ENCODE measurements at regions not wholly inside any gene's neighbourhood (a gene's known extent, or its start where the extent isn't known, plus 50 kb on each side); places are given as distances from the start of the nearest gene placed in this dataset.
"Not testable (repeated sequence)": the region's sequence is repeated elsewhere in the genome, so short reads cannot be mapped to it uniquely, and the experiment has no call there.

DNA sequence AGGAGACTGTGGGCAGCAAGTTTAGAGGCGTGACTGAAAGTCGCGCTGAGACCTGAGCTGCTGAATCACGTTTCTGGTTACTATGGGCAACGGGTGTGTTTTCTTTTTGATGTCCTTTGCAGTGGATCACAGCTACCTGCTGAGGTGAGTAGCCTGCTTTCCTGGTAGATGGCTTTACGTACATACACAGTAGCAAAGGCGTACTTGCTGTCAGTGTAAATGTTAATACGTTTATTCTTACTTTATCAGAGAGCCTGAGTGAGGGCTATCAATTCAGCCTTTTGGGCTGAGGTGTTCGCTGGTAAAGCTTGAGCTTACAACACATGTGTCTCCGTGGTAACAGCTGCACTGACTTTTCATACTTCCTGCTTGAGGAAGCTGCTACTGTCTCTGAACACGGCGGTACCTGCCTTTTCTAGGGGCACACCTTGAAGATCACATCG, 165.1 kb upstream of the CCZ1B start:
- FAIRE-seq, result not testable (repeated sequence)

DNA sequence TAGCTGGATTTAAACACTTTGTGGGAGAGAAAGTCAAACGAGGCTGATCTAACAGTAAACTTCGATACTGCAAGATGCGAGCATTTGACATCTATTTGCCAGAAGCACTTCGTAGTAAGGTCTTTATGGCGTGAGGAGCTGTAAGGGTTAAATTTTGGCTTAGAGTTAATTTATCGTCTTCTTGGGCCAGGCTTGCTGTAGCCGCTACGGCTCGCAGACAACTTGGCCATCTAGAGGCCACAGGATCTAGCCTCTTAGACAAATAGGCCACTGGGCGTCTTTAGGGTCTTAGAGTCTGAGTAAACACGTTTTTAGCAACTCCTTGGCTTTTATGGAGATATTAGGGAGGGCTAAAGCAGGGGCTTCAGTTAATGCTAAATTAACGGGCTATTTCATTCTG, 165.6 kb upstream of the CCZ1B start:
- not testable (repeated sequence) for FAIRE-seq

DNA sequence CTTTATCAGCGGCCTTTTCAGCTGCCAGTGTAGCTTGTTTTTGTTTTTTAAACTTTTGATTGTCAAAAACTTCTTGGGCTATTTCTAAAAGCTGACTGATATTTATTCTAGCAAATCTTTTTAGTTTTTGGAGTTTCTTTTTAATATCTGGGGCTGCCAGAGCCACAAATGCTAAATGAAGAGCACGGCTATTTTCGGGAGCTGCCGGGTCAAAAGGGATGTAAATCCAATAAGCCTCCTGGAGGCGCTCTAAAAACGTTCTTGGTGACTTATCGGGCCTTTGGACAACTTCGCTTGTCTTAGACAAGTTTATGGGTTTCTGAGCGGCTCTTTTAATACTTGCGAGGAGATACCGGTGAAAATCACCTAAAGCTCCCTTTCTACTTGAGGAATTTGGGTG, 166.1 kb upstream of the CCZ1B start:
- FAIRE-seq, result not testable (repeated sequence)

DNA sequence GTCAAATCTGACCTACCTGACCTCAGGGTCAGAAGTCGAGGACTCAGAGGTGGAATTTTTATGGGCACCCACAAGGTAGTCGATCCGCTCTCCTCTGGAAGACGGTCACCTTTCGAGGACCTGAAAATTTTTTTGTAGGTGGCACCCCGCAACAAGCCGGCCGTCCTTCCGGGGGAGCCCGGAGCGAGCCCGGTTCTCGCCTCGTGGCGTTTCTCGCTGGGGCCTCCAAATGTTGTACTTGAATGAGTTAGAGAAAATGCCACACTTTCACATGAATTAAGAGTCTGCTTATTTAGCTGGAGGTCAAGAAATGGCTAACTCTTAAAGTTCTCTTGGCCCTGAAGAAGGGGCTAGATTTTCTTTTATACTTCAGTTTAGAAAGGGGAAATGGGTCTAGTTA, 169.0 kb upstream of the CCZ1B start:
- not testable (repeated sequence) for FAIRE-seq

DNA sequence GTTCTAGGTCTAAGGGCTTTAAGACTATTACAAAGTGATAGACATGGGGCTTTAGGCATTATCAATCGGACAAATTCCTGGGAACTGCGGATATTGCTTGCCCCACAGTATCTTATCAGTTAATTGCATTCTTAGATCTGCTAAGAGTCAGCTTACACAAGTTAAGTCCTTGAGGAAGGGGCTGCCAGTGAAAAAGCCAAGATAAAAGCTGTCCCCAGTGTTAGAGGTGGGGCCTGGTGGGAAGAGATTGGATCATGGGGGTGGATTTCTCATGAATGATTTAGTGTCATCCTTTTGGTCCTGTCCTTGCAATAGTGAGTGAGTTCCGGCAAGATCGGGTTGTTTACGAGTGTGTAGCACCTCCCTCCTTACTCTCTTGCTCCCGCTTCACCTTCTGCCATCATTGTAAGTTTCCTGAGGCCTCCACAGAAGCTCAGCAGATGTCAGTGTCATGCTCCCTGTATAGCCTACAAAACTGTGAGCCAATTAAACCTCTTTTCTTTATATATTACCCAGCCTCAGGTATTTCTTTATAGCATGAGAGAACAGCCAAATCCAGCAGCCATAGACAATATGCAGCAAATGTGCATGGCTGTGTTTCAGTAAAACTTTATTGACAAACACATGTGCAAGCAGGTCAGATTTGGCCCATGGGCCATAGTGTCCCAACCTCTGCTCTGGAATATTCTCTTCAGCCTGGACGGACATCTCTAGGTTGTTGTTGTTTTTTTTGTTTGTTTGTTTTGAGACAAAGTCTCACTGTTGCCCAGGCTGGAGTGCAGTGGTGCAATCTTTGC, 169.6 kb upstream of the CCZ1B start:
- FAIRE-seq, result not testable (repeated sequence)

DNA sequence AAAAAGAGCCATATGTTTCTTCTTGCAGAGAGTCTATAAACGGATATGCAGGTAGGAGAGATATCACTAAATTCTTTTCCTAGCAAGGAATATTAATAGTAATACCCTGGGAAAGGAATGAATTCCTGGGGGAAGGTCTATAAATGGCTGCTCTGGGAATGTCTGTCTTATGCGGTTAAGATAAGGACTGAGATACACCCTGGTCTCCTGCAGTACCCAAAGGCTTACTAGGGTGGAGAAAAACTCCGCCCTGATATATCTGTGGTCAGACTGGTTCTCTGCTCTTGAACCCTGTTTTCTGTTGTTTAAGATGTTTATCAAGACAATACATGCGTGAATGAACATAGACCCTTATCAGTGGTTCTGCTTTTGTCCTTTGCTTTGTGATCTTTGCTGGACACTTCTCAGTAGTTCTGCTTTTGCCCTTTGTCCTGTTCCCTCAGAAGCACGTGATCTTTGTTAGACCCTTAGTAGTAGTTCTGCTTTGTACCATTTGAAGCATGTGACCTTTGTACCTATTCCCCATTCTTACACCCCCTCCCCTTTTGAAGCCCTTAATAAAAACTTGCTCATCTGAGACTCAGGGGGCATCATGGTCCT, 173.1 kb upstream of the CCZ1B start:
- not testable (repeated sequence) for FAIRE-seq

DNA sequence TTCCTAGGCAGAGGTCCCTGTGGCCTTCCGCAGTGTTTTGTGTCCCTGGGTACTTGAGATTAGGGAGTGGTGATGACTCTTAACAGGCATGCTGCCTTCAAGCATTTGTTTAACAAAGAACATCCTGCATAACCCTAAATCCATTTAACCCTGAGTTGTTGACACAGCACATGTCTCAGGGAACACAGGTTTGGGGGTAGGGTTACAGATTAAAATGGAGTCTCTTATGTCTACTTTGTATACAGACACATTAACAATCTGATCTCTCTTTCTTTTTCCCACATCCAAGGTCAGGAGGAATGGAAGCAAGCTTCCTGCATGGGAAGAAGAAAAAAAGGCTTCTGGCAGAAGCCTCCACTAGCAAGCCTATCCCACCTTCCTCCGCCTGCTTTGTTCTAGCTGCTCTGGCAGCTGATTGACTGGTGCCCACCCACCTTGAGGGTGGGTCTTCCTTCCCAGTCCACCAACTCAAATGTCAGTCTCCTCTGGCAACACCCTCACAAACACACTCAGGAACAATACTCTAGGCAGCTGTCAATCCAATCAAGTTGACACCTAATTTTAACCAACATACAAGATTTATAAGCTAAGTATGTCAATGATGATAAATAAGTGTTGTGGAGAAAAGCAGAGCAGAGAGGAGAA, 176.5 kb upstream of the CCZ1B start:
- no peak for FAIRE-seq

DNA sequence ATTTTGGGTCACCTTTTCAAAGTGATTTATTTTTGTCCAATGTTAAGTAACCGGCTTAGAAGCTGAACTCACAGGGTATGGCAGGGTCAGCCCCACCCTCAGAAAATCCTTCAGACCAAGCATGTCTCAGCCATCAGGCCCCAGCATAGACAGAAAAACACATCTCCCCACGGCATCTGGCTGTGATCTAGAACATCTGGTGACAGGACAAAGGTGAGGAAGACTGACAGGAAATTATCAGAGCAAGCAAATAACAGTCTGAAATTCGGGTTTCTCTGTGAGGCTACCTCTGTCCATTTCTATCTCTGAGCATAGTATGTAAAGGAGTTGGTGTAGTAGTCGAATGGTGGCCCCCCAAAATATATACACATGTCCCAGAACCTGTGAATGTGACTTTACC, 177.0 kb upstream of the C1GALT1 start:
- no peak for FAIRE-seq

DNA sequence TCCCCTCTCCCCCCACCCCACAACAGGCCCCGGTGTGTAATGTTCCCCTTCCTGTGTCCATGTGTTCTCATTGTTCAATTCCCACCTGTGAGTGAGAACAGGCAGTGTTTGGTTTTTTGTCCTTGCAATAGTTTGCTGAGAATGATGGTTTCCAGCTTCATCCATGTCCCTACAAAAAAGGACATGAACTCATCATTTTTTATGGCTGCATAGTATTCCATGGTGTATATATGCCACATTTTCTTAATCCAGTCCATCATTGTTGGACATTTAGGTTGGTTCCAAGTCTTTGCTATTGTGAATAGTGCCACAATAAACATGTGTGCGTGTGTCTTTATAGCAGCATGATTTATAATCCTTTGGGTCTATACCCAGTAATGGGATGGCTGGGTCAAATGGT, 176.4 kb upstream of the C1GALT1 start:
- FAIRE-seq, result not testable (repeated sequence)

DNA sequence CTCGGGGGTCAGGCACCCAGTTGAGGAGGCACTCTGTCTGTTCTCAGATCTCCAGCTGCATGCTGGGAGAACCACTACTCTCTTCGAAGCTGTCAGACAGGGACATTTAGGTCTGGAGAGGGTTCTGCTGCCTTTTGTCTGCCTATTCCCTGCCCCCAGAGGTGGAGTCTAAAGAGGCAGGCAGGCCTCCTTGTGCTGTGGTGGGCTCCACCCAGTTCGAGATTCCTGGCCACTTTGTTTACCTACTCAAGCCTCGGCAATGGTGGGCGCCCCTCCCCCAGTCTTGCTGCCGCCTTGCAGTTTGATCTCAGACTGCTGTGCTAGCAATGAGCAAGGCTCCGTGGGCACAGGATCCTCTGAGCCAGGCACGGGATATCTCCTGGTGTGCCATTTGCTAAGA, 171.1 kb upstream of the C1GALT1 start:
- FAIRE-seq, result not testable (repeated sequence)

DNA sequence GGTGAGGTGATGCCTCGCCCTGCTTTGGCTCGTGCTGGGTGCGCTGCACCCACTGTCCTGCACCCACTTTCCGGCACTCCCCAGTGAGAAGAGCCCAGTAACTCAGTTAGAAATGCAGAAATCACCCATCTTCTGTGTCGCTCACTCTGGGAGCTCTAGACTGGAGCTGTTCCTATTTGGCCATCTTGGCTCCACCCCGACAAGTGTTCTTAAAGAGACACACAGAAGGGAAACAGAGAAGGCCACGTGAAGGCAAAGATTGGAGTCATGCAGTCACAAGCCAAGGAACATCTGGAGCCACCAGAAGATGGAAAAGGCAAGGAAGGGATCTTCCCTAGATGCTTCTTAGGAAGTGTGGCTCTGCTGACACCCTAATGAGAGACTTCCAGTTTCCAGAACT, 170.6 kb upstream of the C1GALT1 start:
- not testable (repeated sequence) for FAIRE-seq

DNA sequence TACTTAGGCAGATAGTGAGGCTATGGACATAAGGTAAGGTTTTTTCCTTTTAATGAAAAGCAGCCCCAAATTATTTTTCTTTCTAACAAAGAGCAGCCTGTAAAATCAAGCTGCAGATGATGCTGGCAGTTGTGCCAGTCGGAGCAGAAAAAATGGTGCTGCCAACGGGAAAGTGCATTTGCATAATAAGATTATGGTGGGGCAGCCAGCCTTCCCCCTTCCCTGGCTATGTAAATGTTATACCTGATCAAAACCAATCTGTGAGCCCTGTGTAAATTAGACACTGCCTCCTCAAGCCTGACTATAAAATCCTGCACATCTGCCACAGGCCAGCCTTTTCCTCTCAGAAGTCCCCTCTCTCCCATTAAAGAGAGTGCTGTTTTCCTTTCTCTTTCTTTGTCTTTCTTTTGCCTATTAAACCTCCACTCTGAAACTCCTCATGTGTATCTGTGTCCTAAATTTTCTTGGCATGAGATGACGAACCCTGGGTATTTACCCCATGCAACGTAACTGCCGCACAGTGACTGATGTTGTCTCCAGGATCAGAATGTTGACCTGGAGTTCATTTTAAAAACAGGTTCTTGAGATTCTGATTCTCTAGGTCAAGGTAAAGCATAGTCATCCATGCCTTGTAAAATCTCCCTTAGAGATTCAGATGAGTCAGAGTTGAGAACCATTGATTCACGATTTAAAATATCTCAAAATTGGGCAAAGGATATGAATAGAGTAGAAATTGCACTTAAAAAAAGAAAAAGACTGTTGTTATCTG, 167.3 kb upstream of the C1GALT1 start:
- no peak for FAIRE-seq

DNA sequence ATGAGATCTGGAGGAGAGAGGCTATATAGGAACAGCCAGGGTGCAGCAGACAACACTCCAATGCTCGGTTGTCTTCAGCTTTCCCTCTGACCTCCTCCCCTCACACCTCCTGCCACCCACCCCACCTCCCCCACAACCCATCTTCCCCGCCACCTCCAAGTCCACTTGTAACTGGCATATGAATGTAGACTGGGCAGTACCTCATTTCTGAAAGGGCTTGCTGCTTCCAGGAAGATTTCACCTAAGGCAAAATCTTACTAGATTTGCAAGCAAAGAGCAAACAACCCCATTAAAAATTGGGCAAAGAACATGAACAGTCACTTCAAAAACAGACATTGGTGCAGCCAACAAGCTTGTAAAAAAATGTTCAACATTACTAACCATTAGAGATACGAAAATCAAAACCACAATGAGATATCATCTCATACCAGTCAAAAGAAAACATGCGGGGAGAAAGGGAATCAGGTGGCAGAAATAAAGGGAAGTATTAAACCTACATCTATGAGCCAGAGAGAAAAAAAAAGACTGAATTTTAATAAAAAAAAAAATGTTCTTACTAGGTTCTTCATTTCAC, 164.6 kb upstream of the C1GALT1 start:
- no peak for FAIRE-seq

DNA sequence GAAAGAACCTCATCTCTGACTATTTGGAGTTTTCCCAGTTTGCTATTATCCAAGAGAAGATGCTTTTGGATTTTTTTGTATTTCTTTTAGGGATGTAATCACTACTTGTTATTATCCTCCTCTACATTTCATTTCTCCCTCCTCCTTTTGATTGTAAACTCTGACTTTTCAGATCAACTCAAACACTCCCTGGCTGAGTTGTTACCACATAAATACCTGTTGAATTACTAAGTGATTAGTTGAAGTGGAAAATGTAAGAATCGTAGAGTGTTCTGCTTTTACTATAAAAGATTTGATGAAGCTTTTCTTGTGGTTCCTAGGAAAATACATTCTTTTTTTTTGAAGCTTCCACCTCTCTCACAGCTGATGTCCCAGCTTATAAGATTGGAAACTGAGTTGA, 164.1 kb upstream of the C1GALT1 start:
- no peak for FAIRE-seq

DNA sequence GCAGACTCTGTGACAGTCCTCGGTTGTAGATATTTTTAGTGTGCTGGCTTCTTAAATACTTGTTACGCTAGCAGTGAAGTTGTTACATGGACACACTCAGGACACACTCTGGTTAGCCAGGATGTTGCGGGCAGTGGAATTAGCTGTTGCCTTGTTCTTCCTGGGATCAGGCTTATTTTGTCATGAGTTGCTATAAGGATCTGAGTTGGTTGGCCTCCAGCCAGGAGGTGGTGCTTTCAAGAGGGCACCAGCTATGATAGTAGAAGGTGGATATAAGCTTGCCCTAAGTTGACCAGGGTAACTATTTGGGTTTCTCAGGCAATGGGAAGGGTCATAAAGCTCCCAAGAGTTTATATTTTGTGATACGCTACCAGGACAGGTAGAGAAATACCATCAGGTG, 150.1 kb upstream of the C1GALT1 start:
- no peak for FAIRE-seq

DNA sequence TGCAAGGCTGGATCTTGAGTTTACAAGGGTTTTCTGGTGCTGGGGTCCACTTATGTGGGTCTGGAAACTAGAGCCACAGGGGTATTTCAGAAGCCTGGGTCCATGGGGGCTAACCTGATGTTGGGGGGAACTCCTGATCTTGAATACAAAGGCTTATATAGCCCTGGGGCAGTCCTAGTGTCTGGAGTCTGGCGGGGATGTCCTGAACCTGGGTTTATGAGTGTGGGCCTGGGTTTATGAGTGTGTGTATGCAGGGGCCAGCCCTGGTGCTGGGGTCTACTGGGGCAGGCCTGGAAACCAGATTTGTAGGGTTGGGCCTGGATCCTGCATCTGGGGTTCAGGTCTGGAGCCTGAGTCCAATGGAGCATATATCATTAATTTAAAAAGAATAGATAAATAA, 146.5 kb upstream of the C1GALT1 start:
- no peak for FAIRE-seq

DNA sequence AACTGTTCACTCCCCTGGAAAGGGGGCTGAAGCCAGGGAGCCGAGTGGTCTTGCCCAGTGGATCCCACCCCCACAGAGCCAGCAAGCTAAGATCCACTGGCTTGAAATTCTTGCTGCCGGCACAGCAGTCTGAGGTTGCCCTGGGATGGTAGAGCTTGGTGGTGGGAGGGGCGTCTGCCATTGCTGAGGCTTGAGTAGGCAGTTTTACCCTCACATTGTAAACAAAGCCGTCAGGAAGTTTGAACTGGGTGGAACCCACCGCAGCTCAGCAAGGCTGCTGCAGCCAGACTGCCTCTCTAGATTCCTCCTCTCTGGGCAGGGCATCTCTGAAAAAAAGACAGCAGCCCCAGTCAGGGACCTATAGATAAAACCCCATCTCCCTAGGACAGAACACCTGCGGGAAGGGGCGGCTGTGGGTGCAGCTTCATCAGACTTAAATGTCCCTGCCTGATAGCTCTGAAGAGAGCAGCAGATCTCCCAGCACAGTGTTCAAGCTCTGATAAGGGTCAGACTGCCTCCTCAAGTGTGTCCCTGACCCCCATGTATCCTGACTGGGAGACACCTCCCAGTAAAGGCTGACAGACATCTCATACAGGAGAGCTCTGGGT, 140.0 kb upstream of the C1GALT1 start:
- not testable (repeated sequence) for FAIRE-seq

DNA sequence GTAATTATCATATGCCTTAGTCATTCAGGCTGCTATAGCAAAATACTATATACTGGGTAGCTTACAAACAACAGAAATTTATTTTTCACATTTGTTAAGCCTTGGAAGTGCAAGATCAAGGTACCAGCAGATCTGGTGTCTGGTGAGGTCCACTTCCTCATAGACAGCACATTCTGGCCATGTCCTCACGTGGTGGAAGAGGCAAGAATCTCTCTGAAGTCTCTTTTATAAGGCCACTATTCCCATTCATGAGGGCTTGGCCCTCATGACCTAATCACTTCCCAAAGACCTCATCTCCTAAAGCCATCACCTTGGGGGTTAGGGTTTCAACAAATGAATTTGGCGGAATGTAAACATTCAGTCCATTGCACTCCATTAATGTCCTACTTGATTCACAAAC, 137.5 kb upstream of the C1GALT1 start:
- FAIRE-seq, result no peak

DNA sequence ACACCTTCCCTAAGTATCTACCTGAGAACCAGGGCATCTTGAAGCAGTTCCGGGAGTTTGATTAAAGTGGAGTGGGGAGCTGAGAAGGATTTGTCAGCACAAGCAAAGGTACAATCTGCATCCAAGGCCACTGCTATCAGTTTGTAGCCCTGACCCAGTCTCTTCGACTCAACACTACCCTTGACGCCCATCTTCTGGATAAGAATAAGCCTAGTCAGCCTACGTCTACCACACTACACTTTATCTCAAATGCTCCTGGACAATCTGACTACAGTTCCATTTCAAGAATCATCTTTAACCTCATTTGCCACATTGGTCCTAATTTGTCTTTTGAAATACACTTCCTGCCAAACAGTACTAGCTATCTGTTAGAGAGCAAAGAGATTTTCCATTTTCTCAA, 134.1 kb upstream of the C1GALT1 start:
- no peak for FAIRE-seq

DNA sequence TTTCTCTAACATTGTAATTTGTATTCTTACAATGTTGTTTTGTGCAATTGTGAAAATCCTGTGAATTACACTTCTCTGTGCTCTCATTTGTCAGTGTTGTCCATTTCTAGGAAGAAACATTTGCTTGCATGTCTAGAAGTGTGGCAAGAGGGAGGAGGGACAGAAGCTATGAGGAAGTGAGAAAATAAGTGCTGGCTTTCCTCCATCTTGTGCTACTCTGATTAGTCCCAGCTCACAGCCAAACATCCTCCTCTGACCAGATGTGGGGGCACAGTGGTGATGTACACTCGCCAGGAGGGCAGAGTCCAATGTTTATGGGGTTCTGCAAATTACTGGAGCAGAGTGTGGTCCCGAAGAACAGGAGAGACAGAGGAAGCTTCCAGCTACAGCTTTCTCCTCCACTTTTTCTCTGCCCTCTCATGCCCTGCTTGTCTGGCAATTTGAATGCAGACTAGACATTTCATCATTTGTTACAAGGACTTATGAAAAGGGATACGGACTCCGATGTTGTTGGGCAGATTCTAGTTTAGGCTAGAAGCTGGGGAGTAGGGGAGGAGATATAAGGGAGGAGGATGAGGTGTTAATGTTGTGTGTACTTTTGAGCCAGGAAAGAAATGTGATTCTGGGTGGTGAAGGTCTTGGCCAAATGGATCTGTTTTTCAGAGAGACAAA, 131.0 kb upstream of the C1GALT1 start:
- FAIRE-seq, result no peak

DNA sequence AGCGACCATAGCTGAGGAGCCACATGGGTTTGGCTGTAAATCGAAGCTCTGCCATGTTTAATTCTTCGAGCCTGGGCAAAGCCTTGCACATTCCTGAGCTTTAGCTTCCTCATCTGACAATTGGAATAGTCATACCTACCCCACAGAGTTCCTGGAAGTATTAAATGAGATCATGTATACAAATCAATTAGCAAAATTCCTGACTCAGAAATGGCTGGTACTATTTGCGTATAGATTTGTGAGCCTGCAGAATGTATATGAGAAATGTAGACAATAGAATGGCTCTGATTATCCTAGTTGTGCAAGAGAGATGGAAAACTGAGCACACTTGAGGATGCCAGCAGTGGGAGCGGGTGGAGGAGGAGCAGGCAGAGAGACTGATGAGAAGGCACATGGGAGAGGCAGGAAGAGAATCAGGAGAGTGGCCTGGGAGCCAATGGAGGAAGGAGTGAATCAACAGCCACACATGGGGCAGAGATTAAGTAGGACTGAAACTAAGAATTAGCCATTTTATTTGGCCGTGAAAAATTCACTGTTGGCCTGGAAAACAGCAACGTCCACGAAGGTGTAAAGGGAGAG, 128.0 kb upstream of the C1GALT1 start:
- FAIRE-seq, result no peak

Measured in TTC549 (cell line).